Caco-2 (cell line): ENCODE measurements at regions not wholly inside any gene's neighbourhood (a gene's known extent, or its start where the extent isn't known, plus 50 kb on each side); places are given as distances from the start of the nearest gene placed in this dataset.

Source experiments
- BruUV-seq: library from RNA; stranded (reverse); fragments of 400-500 nt; replicated peaks from 2 replicates; lab custom pipeline; 2021; lab: Mats Ljungman, UMichigan
- CTCF ChIA-PET: fragments of 300-600 bp; sonication (Branson Sonifier 250); formaldehyde crosslinking; loops from one replicate; lab custom pipeline; 2022; ENCODE audit warnings: antibody characterized with exemption; lab: Charles Lee
- POLR2A ChIA-PET: fragments of 300-600 bp; sonication (Branson Sonifier 250); formaldehyde crosslinking; loops from one replicate; lab custom pipeline; 2022; ENCODE audit warnings: antibody characterized with exemption; lab: Charles Lee
- DNase-seq, 2 experiments: peaks; one replicate each; pipeline versions ENCODE4 v3.0.0 to v3.0.0-alpha.2; 2020 to 2022
- H3K27me3 ChIP-seq: replicated peaks from 2 replicates; pipeline ENCODE4 v1.6.0; 2011; ENCODE audit warnings: low read length; ENCODE audit not compliant: control insufficient read depth, insufficient read depth
- H3K36me3 ChIP-seq: 2 replicates; pipeline ENCODE4 v1.5.1; 2011; ENCODE audit warnings: low read length; ENCODE audit not compliant: control insufficient read depth, insufficient read depth
- H3K4me1 ChIP-seq: fragments of 250-450 bp; sonication (Bioruptor Pico); 2 replicates; pipeline ENCODE4 v1.5.1; 2020; ENCODE audit warnings: mild to moderate bottlenecking
- H3K4me3 ChIP-seq: 2 replicates; pipeline ENCODE4 v1.5.1; 2011; ENCODE audit warnings: low read depth, mild to moderate bottlenecking, control low read depth, low read length
- H3K9me3 ChIP-seq: fragments of 250-450 bp; sonication (Bioruptor Pico); 2 replicates; pipeline ENCODE4 v1.5.1; 2020; ENCODE audit warnings: mild to moderate bottlenecking, moderate library complexity
- H3K27ac Mint-ChIP-seq: one replicate; pipeline ENCODE4 v1.8.0; 2022; ENCODE audit warnings: mixed read lengths; ENCODE audit not compliant: unreplicated experiment
- H3K27me3 Mint-ChIP-seq: one replicate; pipeline ENCODE4 v1.8.0; 2022; ENCODE audit warnings: mixed read lengths; ENCODE audit not compliant: insufficient read depth, unreplicated experiment
- H3K36me3 Mint-ChIP-seq: one replicate; pipeline ENCODE4 v1.8.0; 2022; ENCODE audit warnings: mild to moderate bottlenecking, mixed read lengths; ENCODE audit not compliant: insufficient read depth, unreplicated experiment
- H3K4me1 Mint-ChIP-seq: one replicate; pipeline ENCODE4 v1.8.0; 2022; ENCODE audit warnings: low read depth, mixed read lengths; ENCODE audit not compliant: unreplicated experiment
- H3K4me3 Mint-ChIP-seq: one replicate; pipeline ENCODE4 v1.8.0; 2022; ENCODE audit warnings: mild to moderate bottlenecking, moderate library complexity, mixed read lengths; ENCODE audit not compliant: unreplicated experiment
- H3K9me3 Mint-ChIP-seq: one replicate; pipeline ENCODE4 v1.8.0; 2022; ENCODE audit warnings: mixed read lengths; ENCODE audit not compliant: unreplicated experiment
- intact Hi-C: fragments of 100-400 bp; cut with micrococcal nuclease; formaldehyde crosslinking; loops from one replicate; pipeline ENCODE4 v1.10.0; 2022; ENCODE audit not compliant: unreplicated experiment
- TF ChIP-seq, protein P1 (sequence below), 2 experiments: fragments of 200-600 bp in 1 of 2; IDR thresholded peaks; 1 replicate in 1 of 2; 2 replicates in 1 of 2; pipeline versions ENCODE4 v1.5.1 to v1.8.0; 2011 to 2022; ENCODE audit warnings: antibody characterized with exemption in 1 of 2, control low read depth in 1 of 2, inconsistent platforms in 1 of 2, low read depth in 1 of 2, low read length in 1 of 2, mild to moderate bottlenecking in 1 of 2, moderate library complexity in 1 of 2; ENCODE audit not compliant: insufficient read depth in 1 of 2, severe bottlenecking in 1 of 2, unreplicated experiment in 1 of 2

DNA sequence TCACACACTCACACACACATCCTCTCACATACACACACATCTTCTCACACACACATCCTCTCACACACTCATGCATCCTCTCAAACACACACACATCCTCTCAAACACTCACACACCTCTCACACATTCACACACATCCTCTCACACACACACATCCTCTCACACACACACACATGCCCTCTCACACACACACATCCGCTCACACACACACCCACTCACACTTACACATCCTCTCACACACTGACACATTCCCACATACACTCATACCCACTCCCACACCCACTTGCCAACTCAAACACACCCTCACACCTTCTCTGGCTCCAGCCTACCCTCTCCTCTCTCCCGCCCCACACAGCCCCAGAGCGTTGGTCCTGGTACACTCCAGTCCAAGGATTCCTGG is 127.9 kb upstream of the SLC30A5 start:
- H3K36me3 Mint-ChIP-seq, result no peaks in the 10 kb centered on the region
- H3K9me3 ChIP-seq, result no peaks in the 10 kb centered on the region
- no peak overlapping the region for H3K4me3 ChIP-seq
- H3K4me1 Mint-ChIP-seq, result no peaks in the 10 kb centered on the region
- H3K4me1 ChIP-seq, result no peaks in the 10 kb centered on the region
- intact Hi-C loops, result loop anchor here (10.0 kb wide), 1 partner anchor 71 kb away; no protein-coding TSS in a partner anchor
- ChIA-PET CTCF (no interaction called here), POLR2A (no interaction called here)
- no peaks in the 10 kb centered on the region for H3K9me3 Mint-ChIP-seq
- no peaks in the 10 kb centered on the region for H3K27me3 ChIP-seq
- no peak overlapping the region for H3K4me3 Mint-ChIP-seq
- BruUV-seq, result no TSS peak
- TF ChIP-seq, protein P1, sequence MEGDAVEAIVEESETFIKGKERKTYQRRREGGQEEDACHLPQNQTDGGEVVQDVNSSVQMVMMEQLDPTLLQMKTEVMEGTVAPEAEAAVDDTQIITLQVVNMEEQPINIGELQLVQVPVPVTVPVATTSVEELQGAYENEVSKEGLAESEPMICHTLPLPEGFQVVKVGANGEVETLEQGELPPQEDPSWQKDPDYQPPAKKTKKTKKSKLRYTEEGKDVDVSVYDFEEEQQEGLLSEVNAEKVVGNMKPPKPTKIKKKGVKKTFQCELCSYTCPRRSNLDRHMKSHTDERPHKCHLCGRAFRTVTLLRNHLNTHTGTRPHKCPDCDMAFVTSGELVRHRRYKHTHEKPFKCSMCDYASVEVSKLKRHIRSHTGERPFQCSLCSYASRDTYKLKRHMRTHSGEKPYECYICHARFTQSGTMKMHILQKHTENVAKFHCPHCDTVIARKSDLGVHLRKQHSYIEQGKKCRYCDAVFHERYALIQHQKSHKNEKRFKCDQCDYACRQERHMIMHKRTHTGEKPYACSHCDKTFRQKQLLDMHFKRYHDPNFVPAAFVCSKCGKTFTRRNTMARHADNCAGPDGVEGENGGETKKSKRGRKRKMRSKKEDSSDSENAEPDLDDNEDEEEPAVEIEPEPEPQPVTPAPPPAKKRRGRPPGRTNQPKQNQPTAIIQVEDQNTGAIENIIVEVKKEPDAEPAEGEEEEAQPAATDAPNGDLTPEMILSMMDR (IDR thresholded peaks at IDR 0.05; ENCODE audit: insufficient read depth in 1 of 2, low read depth in 1 of 2, low read length in 1 of 2, severe bottlenecking in 1 of 2, unreplicated experiment in 1 of 2), result no peak
- peaks cover 6% of the 10 kb centered on the region for H3K27me3 Mint-ChIP-seq
- DNase-seq, result no peak
- H3K27ac Mint-ChIP-seq, result no peak overlapping the region
- H3K36me3 ChIP-seq, result no peaks in the 10 kb centered on the region

DNA sequence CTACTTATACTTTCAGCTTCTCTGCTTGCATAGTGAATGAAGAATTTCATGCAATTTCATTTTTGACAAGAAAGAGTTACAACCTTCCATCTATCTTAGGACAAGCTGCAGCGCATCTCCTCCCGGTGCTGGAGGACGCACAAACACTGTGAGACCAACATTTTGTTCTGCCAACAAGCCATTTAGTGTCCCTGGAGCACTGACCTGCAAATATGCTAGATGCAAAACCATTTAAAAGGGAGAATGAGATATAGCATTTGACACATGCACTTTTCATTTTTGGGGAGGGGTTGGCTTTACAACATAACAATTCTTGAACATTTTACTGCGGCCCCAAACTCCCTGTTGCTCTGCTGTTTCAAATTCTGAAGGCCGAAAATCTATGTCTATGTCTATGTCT is 127.2 kb upstream of the SLC30A5 start:
- Mint-ChIP-seq H3K4me3 (no peak overlapping the region), H3K27me3 (peaks cover 6% of the 10 kb centered on the region), H3K27ac (no peak overlapping the region), H3K4me1 (no peaks in the 10 kb centered on the region), H3K36me3 (no peaks in the 10 kb centered on the region), H3K9me3 (no peaks in the 10 kb centered on the region)
- no peak for DNase-seq
- H3K4me3 ChIP-seq, result no peak overlapping the region
- intact Hi-C loops, result loop anchor here (10.0 kb wide), 1 partner anchor 72 kb away; no protein-coding TSS in a partner anchor
- no peaks in the 10 kb centered on the region for H3K9me3 ChIP-seq
- no peaks in the 10 kb centered on the region for H3K36me3 ChIP-seq
- CTCF ChIA-PET, result no interaction called here
- no peaks in the 10 kb centered on the region for H3K27me3 ChIP-seq
- TF ChIP-seq, protein P1 (IDR thresholded peaks at IDR 0.05; ENCODE audit: insufficient read depth in 1 of 2, low read depth in 1 of 2, low read length in 1 of 2, severe bottlenecking in 1 of 2, unreplicated experiment in 1 of 2), result no peak
- H3K4me1 ChIP-seq, result no peaks in the 10 kb centered on the region
- BruUV-seq, result no TSS peak
- POLR2A ChIA-PET, result no interaction called here

DNA sequence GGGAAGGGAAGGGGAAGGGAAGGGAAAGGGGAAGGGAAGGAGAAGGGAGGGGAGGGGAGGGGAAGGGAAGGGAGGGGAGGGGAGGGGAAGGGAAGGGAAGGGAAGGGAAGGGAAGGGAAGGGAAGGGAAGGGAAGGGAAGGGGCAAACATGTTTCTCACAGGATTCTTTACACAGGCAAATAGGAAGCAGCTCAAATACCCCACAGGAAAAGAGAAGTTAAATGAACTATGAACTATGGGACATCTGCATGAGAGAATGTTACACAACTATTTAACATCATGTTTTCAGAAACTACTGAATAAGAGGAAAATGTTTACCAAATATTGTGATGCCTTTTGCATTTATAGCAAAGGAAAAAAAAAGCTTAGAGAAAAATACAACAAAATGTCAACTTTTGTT is 125.4 kb upstream of the SLC30A5 start:
- H3K4me3 ChIP-seq, result no peak overlapping the region
- no peaks in the 10 kb centered on the region for H3K9me3 ChIP-seq
- H3K36me3 ChIP-seq, result no peaks in the 10 kb centered on the region
- TF ChIP-seq, protein P1 (IDR thresholded peaks at IDR 0.05; ENCODE audit: insufficient read depth in 1 of 2, low read depth in 1 of 2, low read length in 1 of 2, severe bottlenecking in 1 of 2, unreplicated experiment in 1 of 2), result no peak
- Mint-ChIP-seq H3K36me3 (no peaks in the 10 kb centered on the region), H3K4me3 (no peak overlapping the region), H3K27ac (no peak overlapping the region), H3K9me3 (no peaks in the 10 kb centered on the region), H3K27me3 (peaks cover 13% of the 10 kb centered on the region), H3K4me1 (no peaks in the 10 kb centered on the region)
- no TSS peak for BruUV-seq
- ChIA-PET CTCF (no interaction called here), POLR2A (interaction anchor here (0.7 kb wide), 1 partner anchor 207 kb away, joined by 3 read pairs; no protein-coding TSS in a partner anchor)
- intact Hi-C loops, result loop anchor here (10.0 kb wide), 1 partner anchor 74 kb away; no protein-coding TSS in a partner anchor
- H3K27me3 ChIP-seq, result no peaks in the 10 kb centered on the region
- H3K4me1 ChIP-seq, result no peaks in the 10 kb centered on the region
- DNase-seq, result no peak
